H7 (cell line): ENCODE measurements at regions not wholly inside any gene's neighbourhood (a gene's known extent, or its start where the extent isn't known, plus 50 kb on each side); places are given as distances from the start of the nearest gene placed in this dataset.

ENCODE experiments used
- DNase-seq: peaks from one replicate; pipeline ENCODE4 v3.0.0; 2012
- H3K27me3 ChIP-seq: 2 replicates; pipeline ENCODE4 v1.6.0; 2011; ENCODE audit warnings: mild to moderate bottlenecking, low read length; ENCODE audit not compliant: control insufficient read depth, insufficient read depth
- H3K36me3 ChIP-seq: replicated peaks from 2 replicates; pipeline ENCODE4 v1.5.1; 2011; ENCODE audit warnings: low read length; ENCODE audit not compliant: control insufficient read depth, insufficient read depth
- H3K4me3 ChIP-seq: 2 replicates; pipeline ENCODE4 v1.5.1; 2011; ENCODE audit warnings: low read depth, mild to moderate bottlenecking, control low read depth, low read length, moderate library complexity; ENCODE audit not compliant: insufficient read depth

DNA sequence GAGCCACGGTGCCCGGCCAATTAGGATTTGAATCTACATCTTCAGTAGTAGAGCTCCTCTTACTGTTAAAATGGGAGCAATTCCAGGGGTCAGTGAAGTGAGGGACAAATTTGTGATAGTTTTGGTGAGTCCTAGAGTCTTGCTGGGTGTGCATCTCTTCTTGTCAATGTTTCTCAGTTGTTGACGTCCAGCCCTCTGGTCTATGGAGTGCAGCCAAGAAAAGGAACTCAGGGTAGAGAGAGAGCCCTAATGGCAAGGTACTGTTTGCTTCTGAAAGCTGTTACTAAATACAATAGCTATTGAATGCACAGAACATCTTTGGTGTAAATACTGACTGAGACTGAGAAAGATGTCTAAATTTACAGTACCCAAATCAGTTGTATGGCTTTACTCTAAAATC is 282.5 kb upstream of the SALL1 start:
- H3K4me3 ChIP-seq: no peak overlapping the region
- H3K27me3 ChIP-seq: no peaks in the 10 kb centered on the region
- no peak for DNase-seq
- H3K36me3 ChIP-seq: no peaks in the 10 kb centered on the region

DNA sequence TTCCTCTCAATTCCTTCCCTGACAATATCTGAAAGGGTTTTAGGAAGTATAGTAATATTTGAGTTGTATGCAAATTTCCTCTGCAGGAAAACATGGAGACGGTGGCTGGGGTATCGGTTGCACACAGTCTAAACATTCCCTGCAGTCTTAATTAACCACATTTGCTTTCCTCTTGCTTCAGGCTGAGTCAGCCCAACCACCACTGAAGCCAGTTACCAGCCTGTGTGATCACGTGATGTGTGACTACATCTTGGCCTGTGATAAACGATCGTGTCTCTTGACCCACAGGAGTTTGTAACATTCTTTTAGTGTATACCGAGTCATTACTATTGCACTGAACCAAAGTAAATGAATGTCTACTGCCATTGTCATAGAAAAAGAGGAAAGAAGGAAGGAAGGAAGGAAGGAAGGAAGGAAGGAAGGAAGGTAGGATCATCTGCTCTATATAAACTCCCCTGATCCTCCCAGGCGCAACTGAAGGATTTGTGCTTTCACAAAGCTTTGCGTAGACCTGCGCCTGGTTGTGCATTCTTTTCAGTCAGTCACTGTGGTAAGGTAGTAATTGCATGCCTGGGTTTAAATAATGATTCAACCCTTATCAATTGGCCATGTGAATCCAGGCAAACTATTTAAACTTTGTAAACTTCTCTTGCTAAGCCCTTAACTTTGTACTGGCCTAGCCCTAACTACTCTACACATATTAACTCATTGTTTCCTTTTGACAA is 280.6 kb upstream of the SALL1 start:
- H3K27me3 ChIP-seq: no peaks in the 10 kb centered on the region
- DNase-seq: no peak
- H3K36me3 ChIP-seq: no peaks in the 10 kb centered on the region
- H3K4me3 ChIP-seq: no peak overlapping the region

DNA sequence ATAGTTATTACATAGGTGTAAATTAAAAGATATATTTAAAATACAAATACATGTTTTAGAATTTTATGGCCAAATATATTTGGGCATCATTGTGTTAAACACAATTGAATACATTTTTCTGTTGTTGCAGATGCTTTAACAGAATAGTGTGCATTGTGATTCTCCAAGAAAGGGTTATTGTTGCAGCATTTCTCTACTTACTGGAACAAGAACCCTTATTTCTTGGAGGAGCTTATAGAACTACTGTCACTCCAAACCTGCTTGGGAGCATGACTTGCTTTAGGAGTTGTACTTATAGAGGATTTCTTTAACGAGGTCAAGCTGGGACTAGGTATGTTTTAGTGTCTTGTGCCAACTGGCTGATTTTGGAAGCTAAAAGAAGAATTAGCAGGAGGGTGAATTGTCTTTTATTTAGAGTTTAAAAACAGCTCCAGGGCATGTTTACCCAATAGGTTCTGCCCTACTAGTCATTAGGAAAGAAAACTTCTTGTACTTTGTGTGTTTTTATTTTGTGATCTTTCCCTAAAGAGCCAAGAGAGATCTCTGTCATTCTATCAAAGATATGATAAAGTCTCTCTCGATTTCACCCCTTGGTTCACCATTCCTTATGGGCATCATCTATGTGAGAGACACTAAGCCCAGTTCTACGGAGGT is 279.8 kb upstream of the SALL1 start:
- no peaks in the 10 kb centered on the region for H3K36me3 ChIP-seq
- no peak for DNase-seq
- no peaks in the 10 kb centered on the region for H3K27me3 ChIP-seq
- no peak overlapping the region for H3K4me3 ChIP-seq

DNA sequence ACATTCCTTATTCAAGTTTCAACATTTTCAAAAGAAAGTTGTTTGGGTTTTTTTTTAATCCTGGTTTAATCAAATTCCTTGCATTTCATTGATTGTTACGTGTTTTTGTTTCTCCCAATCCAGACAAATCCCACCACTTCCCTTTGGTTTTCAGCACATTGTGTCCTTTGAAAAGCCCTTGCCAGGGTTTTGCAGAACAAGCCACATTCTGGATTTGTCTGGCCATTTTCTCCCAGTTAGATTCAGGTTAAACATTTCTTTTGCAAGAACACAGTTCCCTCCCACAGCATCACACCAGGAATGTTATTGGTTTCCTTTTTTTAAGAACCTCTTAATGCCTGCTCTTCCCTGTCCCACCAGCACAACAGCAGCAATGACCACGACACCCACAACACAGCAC is 278.0 kb upstream of the SALL1 start:
- H3K4me3 ChIP-seq: no peak overlapping the region
- no peaks in the 10 kb centered on the region for H3K36me3 ChIP-seq
- no peaks in the 10 kb centered on the region for H3K27me3 ChIP-seq
- DNase-seq: no peak

DNA sequence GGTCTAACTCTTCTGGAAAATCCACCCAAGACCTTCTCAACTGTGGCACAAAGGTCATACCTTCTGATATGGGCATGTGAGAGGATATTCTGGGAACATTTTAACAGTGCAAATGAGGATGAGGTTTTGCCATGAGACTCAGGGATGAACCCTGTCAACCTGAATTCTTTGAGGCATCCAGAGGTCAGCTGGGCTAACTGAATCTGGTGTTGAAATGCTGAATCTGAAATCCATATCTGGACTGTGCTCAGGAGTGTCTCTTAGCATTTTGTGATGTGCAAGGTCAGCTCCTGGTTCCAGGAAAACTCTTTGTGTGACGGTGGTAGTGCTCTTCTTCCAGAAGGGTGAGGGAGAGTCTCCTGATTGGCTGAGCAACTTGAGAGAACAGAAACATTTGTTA is 276.0 kb upstream of the SALL1 start:
- H3K27me3 ChIP-seq: no peaks in the 10 kb centered on the region

DNA sequence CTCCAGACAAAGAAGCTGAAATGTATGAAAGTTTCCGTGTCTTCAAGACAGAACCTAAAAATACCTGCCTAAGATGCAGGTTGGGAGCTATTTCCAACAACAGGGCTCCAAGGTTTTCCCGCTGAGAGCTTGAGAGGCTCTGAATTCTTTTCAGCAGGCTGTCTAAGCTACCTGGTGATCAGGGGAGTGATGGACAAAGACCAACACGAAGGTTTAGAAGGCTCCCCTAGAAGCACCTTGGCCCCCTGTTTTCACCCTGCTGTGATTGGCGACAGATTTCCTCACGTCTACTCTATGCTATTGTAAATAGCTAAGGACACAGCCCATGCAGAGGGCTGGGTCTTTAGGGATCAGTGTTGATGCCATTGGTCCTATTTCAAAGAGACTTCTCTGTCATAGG is 275.2 kb upstream of the SALL1 start:
- H3K36me3 ChIP-seq: no peaks in the 10 kb centered on the region
- DNase-seq: no peak
- H3K4me3 ChIP-seq: no peak overlapping the region
- no peaks in the 10 kb centered on the region for H3K27me3 ChIP-seq

More for the DNA sequence above, 276.0 kb upstream of the SALL1 start:
- no peak overlapping the region for H3K4me3 ChIP-seq
- H3K36me3 ChIP-seq: no peaks in the 10 kb centered on the region
- no peak for DNase-seq

DNA sequence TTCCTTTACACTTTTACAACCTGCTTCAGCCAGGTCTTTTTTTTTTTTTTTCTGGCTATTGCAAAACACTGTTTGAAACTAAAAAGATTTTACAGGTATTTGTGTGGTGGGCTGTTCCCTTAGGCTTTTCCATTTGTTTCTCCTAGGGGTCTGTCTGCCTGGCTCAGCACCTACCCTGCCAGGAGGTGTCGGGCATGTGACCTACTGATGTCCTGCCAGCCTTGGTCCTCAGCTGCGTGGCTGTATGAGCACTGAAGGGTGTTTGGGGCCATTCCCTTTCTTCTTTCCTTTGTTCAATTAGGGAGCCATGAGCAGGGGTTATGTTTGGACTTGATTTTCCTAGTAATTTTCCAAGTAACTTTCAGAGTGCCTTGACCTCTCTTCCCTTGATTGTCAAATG is 269.2 kb upstream of the SALL1 start:
- H3K36me3 ChIP-seq: no peaks in the 10 kb centered on the region
- no peaks in the 10 kb centered on the region for H3K27me3 ChIP-seq
- no peak for DNase-seq
- no peak overlapping the region for H3K4me3 ChIP-seq

DNA sequence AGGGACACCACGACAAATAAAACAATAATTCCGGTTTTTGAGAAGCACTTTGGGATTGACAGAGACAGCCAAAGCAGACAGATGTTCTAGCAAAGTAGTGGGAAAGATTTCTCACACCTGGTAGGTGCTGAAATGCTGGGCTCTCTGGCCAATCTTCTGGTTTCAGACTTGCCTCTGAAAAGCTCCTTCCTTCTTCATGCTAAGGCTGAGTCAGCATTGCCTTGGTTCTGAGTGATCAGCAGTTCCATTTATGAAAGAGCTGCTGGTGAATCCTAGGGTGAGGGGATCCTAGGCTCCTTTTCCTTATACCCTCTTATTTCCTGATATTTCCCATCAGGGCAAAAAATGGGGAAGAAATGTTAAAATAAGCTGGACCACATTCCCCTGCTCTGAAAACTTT is 268.7 kb upstream of the SALL1 start:
- Histone ChIP-seq H3K27me3 (no peaks in the 10 kb centered on the region), H3K4me3 (no peak overlapping the region), H3K36me3 (no peaks in the 10 kb centered on the region)
- no peak for DNase-seq

DNA sequence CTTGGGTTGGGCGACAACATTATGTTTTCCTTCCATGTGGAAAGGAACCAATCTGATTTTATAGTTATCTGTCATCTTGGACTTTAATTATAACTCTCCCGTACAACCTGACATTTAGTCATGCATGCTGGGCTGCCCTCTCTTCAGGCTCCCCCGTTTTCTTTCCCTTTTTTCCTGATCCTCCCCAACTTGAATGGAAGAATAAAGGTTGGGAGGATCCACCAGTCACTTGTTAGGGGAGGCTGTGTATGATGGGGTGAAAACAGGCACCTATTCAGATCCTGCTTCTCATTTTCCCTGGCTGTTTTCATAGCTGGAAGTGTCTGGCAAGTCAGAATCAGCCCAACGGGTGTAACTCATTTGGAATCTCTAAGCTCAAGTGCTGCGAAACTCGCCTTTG is 267.2 kb upstream of the SALL1 start:
- no peaks in the 10 kb centered on the region for H3K36me3 ChIP-seq
- DNase-seq: no peak
- H3K27me3 ChIP-seq: no peaks in the 10 kb centered on the region
- no peak overlapping the region for H3K4me3 ChIP-seq

DNA sequence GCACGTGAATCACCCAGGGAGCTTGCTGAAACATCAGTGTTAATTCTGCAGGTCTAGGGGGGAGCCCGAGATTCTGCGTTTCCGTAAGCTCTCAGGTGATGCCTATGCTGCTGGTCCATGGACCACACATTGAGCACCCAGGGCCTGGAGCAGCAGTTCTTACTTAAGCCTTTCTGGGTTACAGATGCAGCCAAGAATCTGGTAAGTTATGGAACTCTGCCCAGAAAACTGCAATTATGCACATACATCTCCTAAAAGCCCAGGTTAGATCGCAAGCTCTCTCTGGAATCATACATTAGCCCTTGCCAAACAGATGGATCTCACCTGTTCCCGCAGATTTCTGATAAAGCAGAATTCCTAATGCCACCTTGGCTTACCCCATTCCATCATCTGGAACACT is 265.9 kb upstream of the SALL1 start:
- Histone ChIP-seq H3K27me3 (no peaks in the 10 kb centered on the region), H3K36me3 (no peaks in the 10 kb centered on the region), H3K4me3 (no peak overlapping the region)
- no peak for DNase-seq

DNA sequence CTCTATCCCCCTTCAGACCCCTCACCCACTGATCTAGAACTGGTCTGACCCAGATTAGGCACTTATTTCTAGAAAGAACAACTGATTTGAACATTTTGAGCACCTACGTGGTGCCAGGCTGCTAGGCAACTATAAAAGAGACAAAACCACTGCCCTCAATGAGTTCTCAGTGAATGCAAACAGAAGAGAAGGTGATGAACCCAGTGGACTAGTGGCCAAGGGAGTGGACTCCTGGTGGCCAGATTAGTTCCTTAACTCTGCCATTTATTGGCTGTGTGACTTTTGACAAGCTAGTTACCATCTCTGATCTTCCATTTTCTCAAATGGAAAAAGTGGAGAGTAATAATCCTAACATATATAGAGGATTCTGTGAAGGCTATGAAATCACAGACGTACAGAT is 259.1 kb upstream of the SALL1 start:
- H3K27me3 ChIP-seq: no peaks in the 10 kb centered on the region
- no peak overlapping the region for H3K4me3 ChIP-seq
- H3K36me3 ChIP-seq: no peaks in the 10 kb centered on the region
- no peak for DNase-seq

DNA sequence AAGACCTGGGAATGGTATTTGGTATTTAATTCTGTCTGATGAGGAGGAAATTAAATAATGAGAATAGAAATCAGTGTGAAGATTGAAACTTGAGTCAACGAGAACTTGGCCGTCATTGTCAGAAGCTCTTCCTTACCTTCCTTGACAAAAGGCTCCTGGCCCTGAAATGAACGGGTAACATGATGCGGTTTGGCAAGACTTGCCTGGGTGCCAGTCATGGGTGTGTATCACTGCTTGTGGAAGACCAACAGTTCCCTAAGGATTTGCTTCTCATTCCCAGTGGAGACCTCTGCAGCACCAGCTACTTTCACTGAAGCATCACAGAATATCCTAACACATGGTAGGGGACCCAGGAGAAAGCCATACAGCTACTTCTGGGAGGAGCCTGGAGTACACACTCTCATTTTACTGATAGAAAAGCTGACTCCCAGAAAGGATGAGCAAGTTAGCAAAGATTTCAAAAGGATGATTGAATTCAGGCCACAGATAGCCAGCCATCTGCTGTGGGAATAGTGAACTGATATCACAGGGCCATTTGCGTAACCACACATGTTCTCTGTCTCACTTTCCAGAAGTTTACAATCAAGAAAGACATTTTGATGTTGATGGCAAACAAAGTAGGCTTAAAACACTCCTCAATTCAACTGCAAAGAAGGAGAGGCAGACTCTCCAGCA is 258.1 kb upstream of the SALL1 start:
- no peaks in the 10 kb centered on the region for H3K36me3 ChIP-seq
- DNase-seq: no peak
- H3K27me3 ChIP-seq: no peaks in the 10 kb centered on the region
- H3K4me3 ChIP-seq: no peak overlapping the region

DNA sequence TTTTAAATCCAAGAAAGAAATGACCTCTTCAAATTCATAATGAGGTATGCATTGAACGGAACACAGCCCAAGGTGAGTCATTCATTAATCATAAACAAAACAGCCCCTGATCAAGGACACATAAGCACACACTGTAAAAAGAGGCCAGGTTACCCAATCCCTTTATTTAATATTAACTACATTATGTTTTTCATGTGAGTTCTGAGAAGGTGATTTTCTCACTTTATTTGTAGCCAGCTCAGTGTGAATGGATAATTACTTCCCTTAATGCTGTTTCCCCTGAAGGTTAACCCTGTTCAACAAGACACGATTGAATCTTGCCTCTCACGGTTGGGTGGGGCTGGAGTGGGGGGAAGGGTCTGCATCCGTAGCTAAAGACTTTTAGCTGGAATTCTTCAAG is 257.3 kb upstream of the SALL1 start:
- Histone ChIP-seq H3K36me3 (no peaks in the 10 kb centered on the region), H3K27me3 (no peaks in the 10 kb centered on the region), H3K4me3 (no peak overlapping the region)
- DNase-seq: no peak

DNA sequence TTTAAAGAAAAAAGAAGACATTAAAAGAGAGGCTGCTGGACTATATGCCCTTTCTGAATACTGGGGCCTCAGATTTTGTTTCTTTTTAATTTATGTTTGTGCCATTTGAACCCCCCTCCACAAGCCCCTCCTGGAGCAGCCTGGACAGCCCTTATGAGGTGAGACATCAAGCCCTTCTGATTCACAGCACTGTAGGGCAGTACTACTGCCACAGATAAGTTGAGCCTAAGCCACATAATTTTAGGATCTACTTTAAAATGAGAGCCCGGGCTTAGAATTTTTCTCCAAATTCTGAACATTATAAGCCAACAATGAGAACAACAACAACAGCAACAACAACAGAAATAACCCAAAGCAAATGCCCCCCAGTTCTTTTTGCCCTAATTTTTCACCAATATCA is 256.9 kb upstream of the SALL1 start:
- Histone ChIP-seq H3K4me3 (no peak overlapping the region), H3K27me3 (no peaks in the 10 kb centered on the region), H3K36me3 (no peaks in the 10 kb centered on the region)
- no peak for DNase-seq

DNA sequence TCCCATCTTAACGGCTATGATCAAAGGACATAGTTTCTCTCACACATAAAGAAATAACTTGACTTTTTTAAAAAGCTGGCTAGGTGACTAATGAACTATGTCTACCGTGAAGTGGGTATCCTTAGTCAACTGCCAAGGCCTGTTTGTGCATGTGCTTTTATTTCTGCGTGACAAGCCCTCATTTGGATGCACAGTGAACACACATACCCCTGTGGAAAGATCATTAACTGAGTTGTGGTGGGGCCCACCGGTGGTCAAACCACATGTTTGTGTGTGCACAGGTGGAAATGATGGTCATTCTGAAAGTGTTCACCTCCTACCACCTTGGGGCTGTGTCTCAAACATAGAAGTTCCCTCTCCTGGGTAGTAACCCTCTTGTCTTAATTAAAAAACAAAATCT is 256.1 kb upstream of the SALL1 start:
- no peaks in the 10 kb centered on the region for H3K27me3 ChIP-seq
- no peaks in the 10 kb centered on the region for H3K36me3 ChIP-seq
- no peak overlapping the region for H3K4me3 ChIP-seq
- no peak for DNase-seq
